ENCODE measurements at regions not wholly inside any gene's neighbourhood (a gene's known extent, or its start where the extent isn't known, plus 50 kb on each side); places are given as distances from the start of the nearest gene placed in this dataset.

DNA sequence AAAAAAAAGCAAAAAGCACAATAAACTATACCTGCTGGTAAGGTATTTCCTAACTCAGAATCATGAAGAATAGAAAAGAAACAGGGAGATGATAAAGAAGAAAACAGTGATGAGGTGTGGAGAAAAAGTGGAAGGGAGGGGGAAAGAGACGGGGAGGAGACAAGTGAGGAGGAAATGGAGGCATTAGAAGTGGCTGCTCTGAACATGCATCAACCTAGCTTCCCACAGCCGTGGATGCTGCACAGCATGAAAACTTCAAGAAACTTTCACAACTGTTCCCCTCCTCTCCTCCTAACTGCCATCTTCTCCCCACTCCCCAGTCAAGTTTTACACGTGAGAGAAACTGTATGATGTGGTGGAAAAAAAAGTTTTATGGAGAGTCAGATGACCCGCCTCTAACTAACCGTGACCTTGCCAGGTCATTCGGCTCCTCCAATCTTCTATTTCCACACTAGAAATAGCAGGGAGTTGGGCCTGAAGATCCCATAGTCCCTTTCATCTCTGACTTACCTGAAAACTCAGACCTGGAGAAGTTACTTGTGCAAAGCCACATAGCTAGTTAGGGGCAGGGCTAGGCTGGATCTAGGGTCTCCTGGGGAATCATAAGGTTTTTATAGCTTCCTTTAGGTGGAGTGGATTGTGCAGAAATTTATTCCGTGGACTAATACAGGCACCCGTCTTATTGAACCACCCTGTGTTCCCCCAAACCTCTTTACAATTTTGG is 461.9 kb downstream of the KLF5 start:
- TF ChIP-seq CTCF (IDR thresholded peaks at IDR 0.05), result no peak
- TF ChIP-seq POLR2AphosphoS5 (IDR thresholded peaks at IDR 0.05), result no peak
- TF ChIP-seq POLR2A (IDR thresholded peaks at IDR 0.05; ENCODE audit: low read depth), result no peak

Measured in esophagus muscularis mucosa (tissue), 3 donors.